Fibroblast of lung (primary cell): ENCODE measurements at regions not wholly inside any gene's neighbourhood (a gene's known extent, or its start where the extent isn't known, plus 50 kb on each side); places are given as distances from the start of the nearest gene placed in this dataset.
"Not testable (repeated sequence)": the region's sequence is repeated elsewhere in the genome, so short reads cannot be mapped to it uniquely, and the experiment has no call there.

ENCODE experiments used
- DNase-seq, 2 donors: peaks; one replicate each; pipeline versions ENCODE4 v3.0.0 to v3.0.0-alpha.2; 2010; ENCODE audit warnings: low read depth in 2 of 2
- H2AFZ ChIP-seq: 2 replicates; pipeline ENCODE4 v1.5.1; 2012; ENCODE audit warnings: low read length, control low read depth, inconsistent platforms
- H3K27ac ChIP-seq: 2 replicates; pipeline ENCODE4 v1.5.1; 2011; ENCODE audit warnings: low read length, control low read depth; ENCODE audit not compliant: insufficient read depth
- H3K27me3 ChIP-seq: 2 replicates; pipeline ENCODE4 v1.5.1; 2011; ENCODE audit warnings: mild to moderate bottlenecking, low read length; ENCODE audit not compliant: control insufficient read depth, insufficient read depth
- H3K36me3 ChIP-seq: 2 replicates; pipeline ENCODE4 v1.5.1; 2011; ENCODE audit warnings: low read length; ENCODE audit not compliant: control insufficient read depth, insufficient read depth
- H3K4me1 ChIP-seq: 2 replicates; pipeline ENCODE4 v1.5.1; 2011; ENCODE audit warnings: low read length; ENCODE audit not compliant: control insufficient read depth, insufficient read depth; ENCODE audit errors: extremely low read depth
- H3K4me2 ChIP-seq: 2 replicates; pipeline ENCODE4 v1.5.1; 2011; ENCODE audit warnings: low read length, control low read depth; ENCODE audit not compliant: insufficient read depth; ENCODE audit errors: extremely low read depth
- H3K4me3 ChIP-seq, 4 experiments: fragments of 200-600 bp in 1 of 4; sonication (generic) in 1 of 4; replicated peaks in 1 of 4; 2 replicates each; pipeline ENCODE4 v1.5.1; 2011 to 2016; ENCODE audit warnings: low read length in 4 of 4, low read depth in 3 of 4, mild to moderate bottlenecking in 3 of 4, control low read depth in 2 of 4, inconsistent platforms in 1 of 4, mixed read lengths in 1 of 4; ENCODE audit not compliant: insufficient read depth in 1 of 4; ENCODE audit errors: control extremely low read depth in 1 of 4
- H3K79me2 ChIP-seq: 2 replicates; pipeline ENCODE4 v1.5.1; 2012; ENCODE audit warnings: mild to moderate bottlenecking, low read length, inconsistent platforms; ENCODE audit not compliant: control insufficient read depth, insufficient read depth
- H3K9ac ChIP-seq: 2 replicates; pipeline ENCODE4 v1.5.1; 2011; ENCODE audit warnings: mild to moderate bottlenecking, low read length, control low read depth; ENCODE audit not compliant: insufficient read depth
- H3K9me3 ChIP-seq: 2 replicates; pipeline ENCODE4 v1.5.1; 2012; ENCODE audit warnings: low read depth, low read length; ENCODE audit not compliant: control insufficient read depth, insufficient read depth
- H4K20me1 ChIP-seq: 2 replicates; pipeline ENCODE4 v1.5.1; 2011; ENCODE audit warnings: low read length; ENCODE audit not compliant: control insufficient read depth, insufficient read depth; ENCODE audit errors: extremely low read depth
- EZH2 ChIP-seq: IDR thresholded peaks from 2 replicates; pipeline ENCODE4 v1.5.1; 2012; ENCODE audit warnings: low read length, control low read depth, mild to moderate bottlenecking; ENCODE audit errors: missing control alignments
- TF ChIP-seq, protein P1 (sequence below), 2 donors: IDR thresholded peaks in 1 of 2; conservative IDR thresholded peaks in 1 of 2; 1 replicate in 1 of 2; 2 replicates in 1 of 2; pipeline ENCODE4 v1.5.1; 2011 to 2012; ENCODE audit warnings: low read length in 2 of 2, control low read depth in 1 of 2, inconsistent platforms in 1 of 2, low read depth in 1 of 2, mild to moderate bottlenecking in 1 of 2

DNA sequence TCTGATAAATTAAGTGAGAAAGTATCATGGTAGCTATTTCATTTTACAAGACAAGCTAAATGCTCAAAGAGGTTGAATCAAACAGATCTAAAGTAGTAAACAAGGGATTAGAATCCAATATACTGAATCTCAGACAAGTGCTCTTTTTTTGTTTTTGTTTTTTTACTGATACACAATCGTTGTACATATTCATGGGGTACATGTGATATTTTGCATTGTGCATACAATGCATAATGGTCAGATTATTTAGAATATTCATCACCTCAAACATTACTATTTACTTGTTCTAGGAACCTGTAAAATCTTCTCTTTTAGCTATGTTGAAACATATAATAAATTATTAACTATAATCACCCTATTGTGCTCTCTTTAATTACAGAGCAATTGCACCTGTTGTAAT, 57.0 kb upstream of the HCRTR2 start:
- H2AFZ ChIP-seq = no peak overlapping the region
- H3K27me3 ChIP-seq = no peaks in the 10 kb centered on the region
- no peak overlapping the region for H3K4me2 ChIP-seq
- no peak for DNase-seq
- no peak overlapping the region for H3K27ac ChIP-seq
- no peaks in the 10 kb centered on the region for H3K4me1 ChIP-seq
- H3K4me3 ChIP-seq = no peak overlapping the region
- H3K79me2 ChIP-seq = no peaks in the 10 kb centered on the region
- no peaks in the 10 kb centered on the region for H3K9me3 ChIP-seq
- no peak overlapping the region for H3K9ac ChIP-seq
- no peak for TF ChIP-seq EZH2
- TF ChIP-seq, protein P1, sequence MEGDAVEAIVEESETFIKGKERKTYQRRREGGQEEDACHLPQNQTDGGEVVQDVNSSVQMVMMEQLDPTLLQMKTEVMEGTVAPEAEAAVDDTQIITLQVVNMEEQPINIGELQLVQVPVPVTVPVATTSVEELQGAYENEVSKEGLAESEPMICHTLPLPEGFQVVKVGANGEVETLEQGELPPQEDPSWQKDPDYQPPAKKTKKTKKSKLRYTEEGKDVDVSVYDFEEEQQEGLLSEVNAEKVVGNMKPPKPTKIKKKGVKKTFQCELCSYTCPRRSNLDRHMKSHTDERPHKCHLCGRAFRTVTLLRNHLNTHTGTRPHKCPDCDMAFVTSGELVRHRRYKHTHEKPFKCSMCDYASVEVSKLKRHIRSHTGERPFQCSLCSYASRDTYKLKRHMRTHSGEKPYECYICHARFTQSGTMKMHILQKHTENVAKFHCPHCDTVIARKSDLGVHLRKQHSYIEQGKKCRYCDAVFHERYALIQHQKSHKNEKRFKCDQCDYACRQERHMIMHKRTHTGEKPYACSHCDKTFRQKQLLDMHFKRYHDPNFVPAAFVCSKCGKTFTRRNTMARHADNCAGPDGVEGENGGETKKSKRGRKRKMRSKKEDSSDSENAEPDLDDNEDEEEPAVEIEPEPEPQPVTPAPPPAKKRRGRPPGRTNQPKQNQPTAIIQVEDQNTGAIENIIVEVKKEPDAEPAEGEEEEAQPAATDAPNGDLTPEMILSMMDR (conservative IDR thresholded peaks at IDR 0.05 in 1 of 2, IDR thresholded peaks at IDR 0.05 in 1 of 2; ENCODE audit: low read depth in 1 of 2, low read length in 2 of 2) = no peak
- no peaks in the 10 kb centered on the region for H4K20me1 ChIP-seq
- H3K36me3 ChIP-seq = no peaks in the 10 kb centered on the region

DNA sequence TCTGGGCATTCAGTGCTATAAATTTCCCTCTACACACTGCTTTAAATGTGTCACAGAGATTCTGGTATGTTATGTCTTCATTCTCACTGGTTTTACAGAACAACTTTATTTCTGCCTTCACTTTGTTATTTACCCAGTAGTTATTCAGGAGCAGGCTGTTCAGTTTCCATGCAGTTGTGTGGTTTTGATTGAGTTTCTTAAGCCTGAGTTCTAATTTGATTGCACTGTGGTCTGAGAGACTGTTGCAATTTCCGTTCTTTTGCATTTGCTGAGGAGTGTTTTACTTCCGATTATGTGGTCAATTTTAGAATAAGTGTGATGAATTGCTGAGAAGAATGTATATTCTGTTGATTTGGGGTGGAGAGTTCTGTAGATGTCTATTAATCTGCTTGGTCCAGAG, 50.1 kb upstream of the HCRTR2 start:
- not testable (repeated sequence) for H3K4me2 ChIP-seq, H3K4me3 ChIP-seq, H3K27ac ChIP-seq, H3K9ac ChIP-seq, DNase-seq, H3K36me3 ChIP-seq, H3K27me3 ChIP-seq, H4K20me1 ChIP-seq, H3K9me3 ChIP-seq, H3K79me2 ChIP-seq, H3K4me1 ChIP-seq, H2AFZ ChIP-seq
